IMR-90 (cell line): ENCODE measurements at regions not wholly inside any gene's neighbourhood (a gene's known extent, or its start where the extent isn't known, plus 50 kb on each side); places are given as distances from the start of the nearest gene placed in this dataset.

Experiments
- ATAC-seq: fragments of 200-7000 bp; cut with Tn5 transposase; 2 replicates; pipeline ENCODE4 v1.9.1; 2020; ENCODE audit warnings: low read depth, mild to moderate bottlenecking, moderate library complexity
- BruUV-seq: library from RNA; stranded (reverse); fragments of 400-500 nt; replicated peaks from 2 replicates; lab custom pipeline; 2021; lab: Mats Ljungman, UMichigan
- CTCF ChIA-PET: fragments of 300-600 bp; formaldehyde crosslinking; extraction: SDS; loops from one replicate; lab custom pipeline; 2021; ENCODE audit warnings: antibody characterized with exemption; lab: Yijun Ruan, JAX
- POLR2A ChIA-PET: fragments of 300-600 bp; sonication (Branson Sonifier 250); formaldehyde crosslinking; loops from one replicate; lab custom pipeline; 2022; ENCODE audit warnings: antibody characterized with exemption; ENCODE audit not compliant: unreplicated experiment; lab: Charles Lee
- DNase-seq: peaks from one replicate; pipeline ENCODE4 v3.0.0; 2013
- H2AFZ ChIP-seq: replicated peaks from 2 replicates; pipeline ENCODE3; 2013; ENCODE audit warnings: low read length, mild to moderate bottlenecking; ENCODE audit not compliant: poor library complexity
- H2AK5ac ChIP-seq: 2 replicates; pipeline ENCODE4 v1.6.1; 2013; ENCODE audit warnings: low read depth, low read length, inconsistent platforms
- H2AK9ac ChIP-seq: replicated peaks from 2 replicates; pipeline ENCODE3; 2013; ENCODE audit warnings: mild to moderate bottlenecking, low read depth, low read length, moderate library complexity; ENCODE audit not compliant: poor library complexity
- H2BK120ac ChIP-seq: 2 replicates; pipeline ENCODE4 v1.6.1; 2013; ENCODE audit warnings: low read depth, low read length, inconsistent platforms
- H2BK15ac ChIP-seq: 3 replicates; pipeline ENCODE4 v1.6.1; 2013; ENCODE audit warnings: low read depth, low read length, inconsistent platforms
- H2BK20ac ChIP-seq: 2 replicates; pipeline ENCODE4 v1.6.1; 2013; ENCODE audit warnings: low read depth, mild to moderate bottlenecking, inconsistent platforms, low read length, moderate library complexity
- H2BK5ac ChIP-seq: 2 replicates; pipeline ENCODE4 v1.6.1; 2013; ENCODE audit warnings: mild to moderate bottlenecking, low read depth, low read length, inconsistent platforms; ENCODE audit not compliant: poor library complexity, severe bottlenecking
- H3K14ac ChIP-seq: replicated peaks from 2 replicates; pipeline ENCODE4 v1.6.1; 2013; ENCODE audit warnings: low read depth, low read length, inconsistent platforms
- H3K18ac ChIP-seq: 2 replicates; pipeline ENCODE4 v1.6.1; 2013; ENCODE audit warnings: low read depth, low read length, control low read depth
- H3K23ac ChIP-seq: 2 replicates; pipeline ENCODE4 v1.6.1; 2013; ENCODE audit warnings: low read depth, low read length, inconsistent platforms
- H3K27ac ChIP-seq: 2 replicates; pipeline ENCODE4 v1.5.1; 2013; ENCODE audit warnings: mild to moderate bottlenecking, control low read depth, low read length; ENCODE audit not compliant: insufficient read depth
- H3K27me3 ChIP-seq: 2 replicates; pipeline ENCODE4 v1.6.1; 2013; ENCODE audit warnings: low read length; ENCODE audit not compliant: control insufficient read depth, insufficient read depth
- H3K36me3 ChIP-seq: 2 replicates; pipeline ENCODE4 v1.6.1; 2013; ENCODE audit warnings: low read length, mixed read lengths; ENCODE audit not compliant: control insufficient read depth, insufficient read depth
- H3K4ac ChIP-seq: 2 replicates; pipeline ENCODE4 v1.6.1; 2013; ENCODE audit warnings: low read depth, low read length, inconsistent platforms
- H3K4me1 ChIP-seq: 2 replicates; pipeline ENCODE4 v1.6.1; 2013; ENCODE audit warnings: low read length, mixed read lengths; ENCODE audit not compliant: control insufficient read depth, insufficient read depth
- H3K4me2 ChIP-seq: 2 replicates; pipeline ENCODE4 v1.6.1; 2013; ENCODE audit warnings: low read depth, mild to moderate bottlenecking, control low read depth, low read length, moderate library complexity
- H3K4me3 ChIP-seq: 2 replicates; pipeline ENCODE4 v1.5.1; 2013; ENCODE audit warnings: low read depth, mild to moderate bottlenecking, control low read depth, low read length, moderate library complexity; ENCODE audit not compliant: insufficient read depth
- H3K56ac ChIP-seq: 2 replicates; pipeline ENCODE4 v1.6.1; 2013; ENCODE audit warnings: low read length, inconsistent platforms; ENCODE audit not compliant: insufficient read depth; ENCODE audit errors: extremely low read depth
- H3K79me1 ChIP-seq, 2 experiments: 2 replicates each; pipeline ENCODE4 v1.6.1; 2013; ENCODE audit warnings: low read length in 2 of 2, inconsistent platforms in 1 of 2, low read depth in 1 of 2
- H3K9ac ChIP-seq: 2 replicates; pipeline ENCODE4 v1.6.1; 2013; ENCODE audit warnings: low read depth, low read length, control low read depth
- H3K9me1 ChIP-seq: 2 replicates; pipeline ENCODE4 v1.6.1; 2013; ENCODE audit warnings: low read length, inconsistent platforms; ENCODE audit not compliant: insufficient read depth
- H3K9me3 ChIP-seq: 2 replicates; pipeline ENCODE4 v1.6.1; 2013; ENCODE audit warnings: low read length; ENCODE audit not compliant: control insufficient read depth, insufficient read depth
- H4K20me1 ChIP-seq: 2 replicates; pipeline ENCODE4 v1.6.1; 2013; ENCODE audit warnings: low read length, inconsistent platforms; ENCODE audit not compliant: insufficient read depth
- H4K5ac ChIP-seq: 2 replicates; pipeline ENCODE4 v1.6.1; 2013; ENCODE audit warnings: mild to moderate bottlenecking, low read depth, low read length, control low read depth
- H4K8ac ChIP-seq, 2 experiments: 2 replicates each; pipeline ENCODE4 v1.6.1; 2013; ENCODE audit warnings: low read depth in 2 of 2, low read length in 2 of 2, control low read depth in 1 of 2, inconsistent platforms in 1 of 2
- H4K91ac ChIP-seq: 2 replicates; pipeline ENCODE4 v1.6.1; 2013; ENCODE audit warnings: low read depth, low read length, inconsistent platforms; ENCODE audit not compliant: insufficient read depth
- BHLHE40 ChIP-seq: fragments of 150-350 bp; IDR thresholded peaks from 2 replicates; pipeline ENCODE4 v1.6.1; 2016; ENCODE audit warnings: mild to moderate bottlenecking, low read depth, low read length
- CEBPB ChIP-seq: IDR thresholded peaks from 2 replicates; pipeline ENCODE4 v1.6.1; 2012; ENCODE audit warnings: low read depth, low read length, improper control_type of control experiment
- CHD1 ChIP-seq: IDR thresholded peaks from 2 replicates; pipeline ENCODE4 v1.6.1; 2012; ENCODE audit warnings: low read depth, low read length, improper control_type of control experiment
- CTCF ChIP-seq: conservative IDR thresholded peaks from 2 replicates; pipeline ENCODE4 v1.5.1; 2012; ENCODE audit warnings: mild to moderate bottlenecking, low read depth, low read length, improper control_type of control experiment
- ELK1 ChIP-seq: fragments of 150-350 bp; IDR thresholded peaks from 2 replicates; pipeline ENCODE4 v1.6.1; 2016; ENCODE audit warnings: low read depth, mild to moderate bottlenecking, low read length, moderate library complexity, borderline replicate concordance
- FOS ChIP-seq: fragments of 150-350 bp; IDR thresholded peaks from 2 replicates; pipeline ENCODE4 v1.6.1; 2016; ENCODE audit warnings: low read depth, low read length
- MAFK ChIP-seq: IDR thresholded peaks from 2 replicates; pipeline ENCODE4 v1.6.1; 2012; ENCODE audit warnings: low read depth, low read length, improper control_type of control experiment
- MAZ ChIP-seq: IDR thresholded peaks from 2 replicates; pipeline ENCODE4 v1.6.1; 2012; ENCODE audit warnings: low read depth, mild to moderate bottlenecking, low read length, improper control_type of control experiment, moderate library complexity, borderline replicate concordance
- MXI1 ChIP-seq: IDR thresholded peaks from 2 replicates; pipeline ENCODE4 v1.6.1; 2012; ENCODE audit warnings: low read depth, mild to moderate bottlenecking, low read length, moderate library complexity, borderline replicate concordance
- NFE2L2 ChIP-seq: fragments of 150-350 bp; IDR thresholded peaks from 2 replicates; pipeline ENCODE4 v1.6.1; 2016; ENCODE audit warnings: low read depth, mild to moderate bottlenecking, low read length
- POLR2A ChIP-seq: IDR thresholded peaks from 2 replicates; pipeline ENCODE4 v1.6.1; 2012; ENCODE audit warnings: mild to moderate bottlenecking, low read depth, low read length
- RAD21 ChIP-seq: IDR thresholded peaks from 2 replicates; pipeline ENCODE4 v1.6.1; 2012; ENCODE audit warnings: low read length, improper control_type of control experiment
- RCOR1 ChIP-seq: IDR thresholded peaks from 2 replicates; pipeline ENCODE4 v1.6.1; 2012; ENCODE audit warnings: mild to moderate bottlenecking, low read length, improper control_type of control experiment; ENCODE audit not compliant: insufficient replicate concordance
- RFX5 ChIP-seq: IDR thresholded peaks from 2 replicates; pipeline ENCODE4 v1.8.0; 2012; ENCODE audit warnings: low read depth, mild to moderate bottlenecking, low read length, moderate library complexity
- SMC3 ChIP-seq: fragments of 150-350 bp; IDR thresholded peaks from 2 replicates; pipeline ENCODE4 v1.6.1; 2016; ENCODE audit warnings: low read depth, mild to moderate bottlenecking, antibody characterized with exemption, low read length, moderate library complexity
- USF2 ChIP-seq: fragments of 150-350 bp; IDR thresholded peaks from 2 replicates; pipeline ENCODE4 v1.6.1; 2017; ENCODE audit warnings: mild to moderate bottlenecking, antibody characterized with exemption, low read length, low read depth
- dilution Hi-C: fragments of 300-500 bp; cut with HindIII; formaldehyde crosslinking; loops from one replicate; pipeline ENCODE4 v1.14.3; 2018; ENCODE audit warnings: low sequenced_read_pairs; ENCODE audit not compliant: unreplicated experiment
- in situ Hi-C: fragments of 300-500 bp; cut with MboI; formaldehyde crosslinking; loops from 3 replicates; pipeline ENCODE4 v1.14.3; 2019; ENCODE audit warnings: low sequenced_read_pairs, inconsistent platforms, mixed read lengths
- intact Hi-C: fragments of 100-400 bp; cut with micrococcal nuclease; formaldehyde crosslinking; loops from 2 replicates; pipeline ENCODE4 v1.10.0; 2022

GRCh38 chr3:132804498-132804897 lies 82.3 kb upstream of the NPHP3 start:
- Histone ChIP-seq H3K36me3 (no peaks in the 10 kb centered on the region), H2BK20ac (no peak overlapping the region), H3K4me1 (no peaks in the 10 kb centered on the region), H4K91ac (no peak overlapping the region), H3K79me1 (no peaks in the 10 kb centered on the region), H2AK5ac (no peak overlapping the region), H3K14ac (no peak overlapping the region), H2BK15ac (no peak overlapping the region), H2AK9ac (no peak overlapping the region), H3K9ac (no peak overlapping the region), H3K9me1 (no peaks in the 10 kb centered on the region), H2AFZ (no peak overlapping the region), H3K18ac (no peak overlapping the region), H3K56ac (no peak overlapping the region), H4K20me1 (no peaks in the 10 kb centered on the region), H3K4ac (no peak overlapping the region), H3K27me3 (no peaks in the 10 kb centered on the region), H2BK120ac (no peak overlapping the region), H3K4me3 (no peak overlapping the region), H3K9me3 (no peaks in the 10 kb centered on the region), H3K4me2 (no peak overlapping the region), H3K23ac (no peak overlapping the region), H4K8ac (no peak overlapping the region), H4K5ac (no peak overlapping the region), H3K27ac (no peak overlapping the region), H2BK5ac (no peak overlapping the region)
- in situ Hi-C loops = no loop called here
- DNase-seq = no peak
- peak; percentile 54 for ATAC-seq
- dilution Hi-C loops = no loop called here
- TF ChIP-seq MAFK (no peak), CHD1 (no peak), RCOR1 (no peak), MAZ (no peak), NFE2L2 (no peak), CTCF (no peak), RFX5 (no peak), BHLHE40 (no peak), RAD21 (no peak), SMC3 (no peak), USF2 (no peak), CEBPB (no peak), ELK1 (no peak), FOS (no peak), MXI1 (no peak), POLR2A (no peak)
- intact Hi-C loops = no loop called here
- CTCF ChIA-PET = no interaction called here
- POLR2A ChIA-PET = no interaction called here
- no TSS peak for BruUV-seq
